GM23338 (cell line): ENCODE measurements at regions not wholly inside any gene's neighbourhood (a gene's known extent, or its start where the extent isn't known, plus 50 kb on each side); places are given as distances from the start of the nearest gene placed in this dataset.

Source experiments
- ATAC-seq: fragments of 200-7000 bp; cut with Tn5 transposase; 3 replicates; pipeline ENCODE4 v1.9.1; 2020
- DNase-seq: peaks from one replicate; pipeline ENCODE4 v3.0.0-alpha.2; 2015; ENCODE audit warnings: low spot score
- H2AFZ ChIP-seq: fragments of 200-600 bp; sonication (generic); 2 replicates; pipeline ENCODE4 v1.8.0; 2016; ENCODE audit warnings: antibody characterized with exemption, mild to moderate bottlenecking, moderate library complexity
- H3F3A ChIP-seq: fragments of 200-600 bp; sonication (generic); replicated peaks from 2 replicates; pipeline ENCODE4 v1.8.0; 2017; ENCODE audit warnings: antibody characterized with exemption, mixed run types, low read depth
- H3K27ac ChIP-seq: fragments of 200-600 bp; sonication (generic); 2 replicates; pipeline ENCODE4 v1.6.1; 2016; ENCODE audit warnings: low read depth
- H3K27me3 ChIP-seq: fragments of 200-600 bp; sonication (generic); 2 replicates; pipeline ENCODE4 v1.8.0; 2016; ENCODE audit warnings: mild to moderate bottlenecking, mixed run types, moderate library complexity; ENCODE audit not compliant: insufficient read depth
- H3K36me3 ChIP-seq: fragments of 200-600 bp; sonication (generic); 2 replicates; pipeline ENCODE4 v1.8.0; 2016; ENCODE audit warnings: mild to moderate bottlenecking; ENCODE audit not compliant: insufficient read depth
- H3K4me1 ChIP-seq: fragments of 200-600 bp; sonication (generic); 2 replicates; pipeline ENCODE4 v1.8.0; 2016; ENCODE audit warnings: mild to moderate bottlenecking, moderate library complexity; ENCODE audit not compliant: insufficient read depth
- H3K4me2 ChIP-seq: fragments of 200-600 bp; sonication (generic); 2 replicates; pipeline ENCODE4 v1.7.1; 2017; ENCODE audit warnings: mixed run types
- H3K4me3 ChIP-seq: fragments of 200-600 bp; sonication (generic); 2 replicates; pipeline ENCODE4 v1.6.1; 2016; ENCODE audit warnings: mixed run types
- H3K79me2 ChIP-seq: fragments of 200-600 bp; sonication (generic); replicated peaks from 2 replicates; pipeline ENCODE4 v1.8.0; 2017; ENCODE audit warnings: mild to moderate bottlenecking; ENCODE audit not compliant: insufficient read depth
- H3K9me2 ChIP-seq: fragments of 200-600 bp; sonication (generic); 2 replicates; pipeline ENCODE4 v1.8.0; 2017; ENCODE audit not compliant: insufficient read depth
- H4K20me1 ChIP-seq: fragments of 200-600 bp; sonication (generic); replicated peaks from 2 replicates; pipeline ENCODE4 v1.8.0; 2017; ENCODE audit warnings: mild to moderate bottlenecking; ENCODE audit not compliant: insufficient read depth
- H3K27ac Mint-ChIP-seq: 2 replicates; pipeline ENCODE4 v1.8.0; 2020; ENCODE audit warnings: inconsistent platforms, mild to moderate bottlenecking, moderate library complexity, mixed read lengths
- H3K27me3 Mint-ChIP-seq: 3 replicates; pipeline ENCODE4 v1.8.0; 2022; ENCODE audit warnings: low read depth, mild to moderate bottlenecking, moderate library complexity, mixed read lengths, inconsistent platforms; ENCODE audit not compliant: insufficient read depth, poor library complexity
- H3K36me3 Mint-ChIP-seq: 3 replicates; pipeline ENCODE4 v1.8.0; 2021; ENCODE audit warnings: low read depth, mild to moderate bottlenecking, inconsistent platforms, moderate library complexity, mixed read lengths
- H3K4me1 Mint-ChIP-seq: 3 replicates; pipeline ENCODE4 v1.8.0; 2020; ENCODE audit warnings: mild to moderate bottlenecking, inconsistent platforms, mixed read lengths
- H3K4me3 Mint-ChIP-seq: 3 replicates; pipeline ENCODE4 v1.8.0; 2021; ENCODE audit warnings: moderate library complexity, mild to moderate bottlenecking, inconsistent platforms, mixed read lengths
- H3K9me3 Mint-ChIP-seq: 3 replicates; pipeline ENCODE4 v1.8.0; 2020; ENCODE audit warnings: moderate library complexity, mild to moderate bottlenecking, inconsistent platforms, mixed read lengths
- CREB1 ChIP-seq: fragments of 250-450 bp; sonication (Bioruptor Pico); IDR thresholded peaks from 2 replicates; pipeline ENCODE4 v1.5.0; 2020; ENCODE audit warnings: low read depth, mild to moderate bottlenecking, moderate library complexity
- CTCF ChIP-seq, 2 experiments: fragments of 200-600 bp in 1 of 2; sonication (generic) in 1 of 2; conservative IDR thresholded peaks; 2 replicates each; pipeline versions ENCODE4 v1.5.1 to v1.6.1; 2016 to 2017; ENCODE audit warnings: antibody characterized with exemption in 2 of 2, low read depth in 2 of 2, mild to moderate bottlenecking in 2 of 2, moderate library complexity in 1 of 2
- ETS1 ChIP-seq: IDR thresholded peaks from 2 replicates; pipeline ENCODE4 v1.6.1; 2016; ENCODE audit warnings: antibody characterized with exemption
- EZH2 ChIP-seq: fragments of 200-600 bp; sonication (generic); IDR thresholded peaks from one replicate; pipeline ENCODE4 v1.8.0; 2017; ENCODE audit warnings: antibody characterized with exemption, mild to moderate bottlenecking, low read depth; ENCODE audit not compliant: unreplicated experiment
- EZH2phosphoT487 ChIP-seq: fragments of 200-600 bp; sonication (generic); IDR thresholded peaks from one replicate; pipeline ENCODE4 v1.8.1; 2018; ENCODE audit warnings: antibody characterized with exemption; ENCODE audit not compliant: unreplicated experiment
- JUNB ChIP-seq: IDR thresholded peaks from one replicate; pipeline ENCODE4 v1.6.1; 2016; ENCODE audit warnings: antibody characterized with exemption; ENCODE audit not compliant: unreplicated experiment
- POLR2AphosphoS5 ChIP-seq: IDR thresholded peaks from 2 replicates; pipeline ENCODE4 v1.6.1; 2016; ENCODE audit warnings: antibody characterized with exemption, low read depth
- REST ChIP-seq: IDR thresholded peaks from one replicate; pipeline ENCODE4 v1.6.1; 2018; ENCODE audit warnings: antibody characterized with exemption; ENCODE audit not compliant: unreplicated experiment
- STAT1 ChIP-seq: IDR thresholded peaks from one replicate; pipeline ENCODE4 v1.6.1; 2016; ENCODE audit warnings: antibody characterized with exemption; ENCODE audit not compliant: unreplicated experiment
- ZNF114 ChIP-seq: fragments of 250-450 bp; sonication (Bioruptor Pico); IDR thresholded peaks from 2 replicates; pipeline ENCODE4 v1.5.0; 2020; ENCODE audit warnings: mild to moderate bottlenecking, moderate library complexity
- ZNF331 ChIP-seq: fragments of 250-450 bp; sonication (Bioruptor Pico); IDR thresholded peaks from 2 replicates; pipeline ENCODE4 v1.5.0; 2020; ENCODE audit warnings: low read depth, mild to moderate bottlenecking, moderate library complexity

DNA sequence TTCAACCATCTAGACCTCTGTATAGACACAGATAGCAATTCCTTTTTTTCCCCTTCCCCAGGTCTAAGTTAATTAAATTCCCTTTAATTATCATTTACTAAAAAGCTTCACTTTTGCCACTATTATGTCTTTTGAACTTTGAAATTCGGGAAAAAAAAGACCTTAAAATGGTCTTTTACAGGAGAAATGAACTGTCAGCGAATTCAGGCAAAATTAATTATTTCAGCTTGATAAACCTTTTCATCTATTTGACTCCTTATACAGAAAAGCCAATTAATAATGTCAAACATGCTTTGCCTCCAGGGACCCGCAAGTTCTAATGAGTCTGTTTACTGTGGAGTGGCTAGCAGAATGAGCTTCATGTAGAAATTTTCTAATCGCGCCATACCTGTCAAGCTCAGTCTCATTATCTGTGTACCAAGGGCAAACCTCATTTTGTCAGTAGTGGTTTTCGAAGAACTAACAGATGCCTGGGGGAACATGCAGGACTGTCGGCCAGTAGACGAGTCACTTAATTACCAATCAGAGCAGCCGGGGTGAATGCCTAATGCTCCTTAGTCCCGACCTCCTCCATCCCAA, 287.7 kb downstream of the INSIG2 start:
- H3K27me3 Mint-ChIP-seq, result peaks cover 2% of the 10 kb centered on the region
- Histone ChIP-seq H3F3A (no peaks in the 10 kb centered on the region), H3K4me2 (no peak overlapping the region), H3K4me3 (no peak overlapping the region), H3K36me3 (no peaks in the 10 kb centered on the region), H2AFZ (no peak overlapping the region), H3K4me1 (peaks cover 16% of the 10 kb centered on the region), H3K9me2 (no peaks in the 10 kb centered on the region), H3K27ac (no peak overlapping the region), H3K79me2 (no peaks in the 10 kb centered on the region), H4K20me1 (no peaks in the 10 kb centered on the region), H3K27me3 (no peaks in the 10 kb centered on the region)
- H3K36me3 Mint-ChIP-seq, result no peaks in the 10 kb centered on the region
- ATAC-seq (no peak), DNase-seq (no peak)
- H3K27ac Mint-ChIP-seq, result no peak overlapping the region
- no peaks in the 10 kb centered on the region for H3K9me3 Mint-ChIP-seq
- H3K4me1 Mint-ChIP-seq, result peaks cover 29% of the 10 kb centered on the region
- TF ChIP-seq ZNF114 (CRISPR knock-in tag) (no peak), EZH2 (no peak)
- no peak overlapping the region for H3K4me3 Mint-ChIP-seq

- no peak overlapping the region; the same call in 1 of the 2 replicates for H2AFZ ChIP-seq
- H3K9me2 ChIP-seq, result no peaks in the 10 kb centered on the region
- no peaks in the 10 kb centered on the region for H3K79me2 ChIP-seq
- no peaks in the 10 kb centered on the region for H3K36me3 ChIP-seq
- peaks cover 18% of the 10 kb centered on the region for H3K4me1 ChIP-seq
- no peaks in the 10 kb centered on the region for H3K27me3 ChIP-seq
- no peaks in the 10 kb centered on the region for H3F3A ChIP-seq
- Mint-ChIP-seq H3K9me3 (no peaks in the 10 kb centered on the region), H3K27me3 (peaks cover 2% of the 10 kb centered on the region), H3K4me1 (peaks cover 29% of the 10 kb centered on the region), H3K36me3 (no peaks in the 10 kb centered on the region), H3K27ac (no peak overlapping the region), H3K4me3 (no peak overlapping the region)
- DNase-seq, result no peak
- no peak for ATAC-seq
- no peaks in the 10 kb centered on the region for H4K20me1 ChIP-seq
- no peak overlapping the region for H3K27ac ChIP-seq
- no peak overlapping the region for H3K4me2 ChIP-seq
- H3K4me3 ChIP-seq, result no peak overlapping the region
- no peak for TF ChIP-seq STAT1
- TF ChIP-seq CREB1 (CRISPR knock-in tag), result no peak
- TF ChIP-seq EZH2phosphoT487, result no peak
- no peak for TF ChIP-seq JUNB
- no peak for TF ChIP-seq POLR2AphosphoS5
- no peak for TF ChIP-seq ETS1
- TF ChIP-seq ZNF331 (CRISPR knock-in tag), result no peak
- TF ChIP-seq ZNF114 (CRISPR knock-in tag), result no peak
- no peak for TF ChIP-seq CTCF (conservative IDR thresholded peaks at IDR 0.05; ENCODE audit: low read depth in 2 of 2)
- TF ChIP-seq REST, result no peak
Observed at GRCh38 chr2:118374974-118375755, 286.9 kb downstream of the INSIG2 start.
